H54 (cell line): ENCODE measurements at regions not wholly inside any gene's neighbourhood (a gene's known extent, or its start where the extent isn't known, plus 50 kb on each side); places are given as distances from the start of the nearest gene placed in this dataset.

Source experiments
- DNase-seq: peaks from one replicate; pipeline ENCODE4 v3.0.0; 2011; ENCODE audit warnings: low spot score, mixed read lengths; ENCODE audit not compliant: insufficient read length
- FAIRE-seq: peaks from 3 replicates; lab custom pipeline; 2011; peaks lifted over from hg19 to GRCh38; lab: Jason Lieb, UNC
- POLR2A ChIP-seq: IDR thresholded peaks from 2 replicates; pipeline ENCODE4 v1.6.1; 2011; ENCODE audit warnings: low read depth, mild to moderate bottlenecking, low read length

GRCh38 chr14:94717808-94718207, 52.1 kb downstream of the GSC start:
- DNase-seq (no peak), FAIRE-seq (no peak)
- TF ChIP-seq POLR2A, result no peak

GRCh38 chr14:94716976-94717375, 52.9 kb downstream of the GSC start:
- FAIRE-seq, result no peak
- no peak for DNase-seq
- no peak for TF ChIP-seq POLR2A

- no peak for FAIRE-seq
- no peak for DNase-seq
- no peak for TF ChIP-seq POLR2A
Observed at GRCh38 chr14:94713115-94713514, 56.8 kb downstream of the GSC start.

GRCh38 chr14:94710731-94711130, 59.2 kb downstream of the GSC start:
- no peak for TF ChIP-seq POLR2A
- DNase-seq (no peak), FAIRE-seq (no peak)

GRCh38 chr14:94707494-94707893, 62.4 kb downstream of the GSC start:
- DNase-seq, result no peak
- no peak for TF ChIP-seq POLR2A
- FAIRE-seq, result no peak

GRCh38 chr14:94706133-94706532, 63.8 kb downstream of the GSC start:
- no peak for FAIRE-seq

GRCh38 chr14:94702629-94703028, 67.3 kb downstream of the GSC start:
- no peak for FAIRE-seq
- DNase-seq, result no peak
- no peak for TF ChIP-seq POLR2A

More at GRCh38 chr14:94706133-94706532, 63.8 kb downstream of the GSC start:
- no peak for DNase-seq
- no peak for TF ChIP-seq POLR2A

- no peak for FAIRE-seq
- DNase-seq, result no peak
- no peak for TF ChIP-seq POLR2A
Observed at GRCh38 chr14:94701861-94702370, 68.0 kb downstream of the GSC start.

- no peak for TF ChIP-seq POLR2A
- DNase-seq (no peak), FAIRE-seq (no peak)
Observed at GRCh38 chr14:94700336-94700735, 69.6 kb downstream of the GSC start.

- DNase-seq (no peak), FAIRE-seq (no peak)
- TF ChIP-seq POLR2A, result no peak
Observed at GRCh38 chr14:94699831-94700230, 70.1 kb downstream of the GSC start.

- TF ChIP-seq POLR2A, result no peak
- FAIRE-seq (no peak), DNase-seq (no peak)
Observed at GRCh38 chr14:94697773-94698556, 71.9 kb downstream of the GSC start.

- TF ChIP-seq POLR2A, result no peak
- DNase-seq (no peak), FAIRE-seq (no peak)
Observed at GRCh38 chr14:94696518-94696917, 73.4 kb downstream of the GSC start.

GRCh38 chr14:94695231-94695630, 74.7 kb downstream of the GSC start:
- TF ChIP-seq POLR2A, result no peak
- FAIRE-seq (no peak), DNase-seq (no peak)

- FAIRE-seq, result no peak
- no peak for TF ChIP-seq POLR2A
- no peak for DNase-seq
Observed at GRCh38 chr14:94691660-94692034, 78.3 kb downstream of the GSC start.
